CD14-positive monocyte (primary cell): ENCODE measurements at regions not wholly inside any gene's neighbourhood (a gene's known extent, or its start where the extent isn't known, plus 50 kb on each side); places are given as distances from the start of the nearest gene placed in this dataset.

ENCODE experiments used
- DNase-seq, 3 donors: peaks; one replicate each; pipeline ENCODE4 v3.0.0-alpha.2; 2011 to 2022
- H2AFZ ChIP-seq: 2 replicates; pipeline ENCODE4 v1.6.0; 2012; ENCODE audit warnings: mild to moderate bottlenecking, low read depth, low read length, inconsistent platforms; ENCODE audit not compliant: insufficient read depth, poor library complexity, severe bottlenecking
- H3K27ac ChIP-seq, 2 donors: 1 replicate in 1 of 2; 2 replicates in 1 of 2; pipeline ENCODE4 v1.5.1; 2012 to 2013; ENCODE audit warnings: low read length in 2 of 2, control low read depth in 1 of 2, inconsistent platforms in 1 of 2, low read depth in 1 of 2, mild to moderate bottlenecking in 1 of 2
- H3K27me3 ChIP-seq, 2 donors: one replicate each; pipeline versions ENCODE4 v1.6.0 to v1.6.1; 2011 to 2013; ENCODE audit warnings: low read length in 2 of 2; ENCODE audit not compliant: control insufficient read depth in 2 of 2, insufficient read depth in 2 of 2
- H3K36me3 ChIP-seq, 2 donors: replicated peaks in 1 of 2; 1 replicate in 1 of 2; 2 replicates in 1 of 2; pipeline versions ENCODE4 v1.5.1 to v1.6.1; 2012 to 2013; ENCODE audit warnings: low read length in 2 of 2, control low read depth in 1 of 2, inconsistent platforms in 1 of 2, mild to moderate bottlenecking in 1 of 2; ENCODE audit not compliant: insufficient read depth in 2 of 2, control insufficient read depth in 1 of 2
- H3K4me1 ChIP-seq, 2 donors: 1 replicate in 1 of 2; 2 replicates in 1 of 2; pipeline versions ENCODE4 v1.5.1 to v1.6.1; 2012 to 2013; ENCODE audit warnings: low read length in 2 of 2, control low read depth in 1 of 2, inconsistent platforms in 1 of 2, mild to moderate bottlenecking in 1 of 2, moderate library complexity in 1 of 2; ENCODE audit not compliant: insufficient read depth in 2 of 2, control insufficient read depth in 1 of 2
- H3K4me2 ChIP-seq: replicated peaks from 2 replicates; pipeline ENCODE3; 2012; ENCODE audit warnings: low read length, moderate library complexity, mild to moderate bottlenecking; ENCODE audit not compliant: poor library complexity, severe bottlenecking; ENCODE audit errors: extremely low read depth
- H3K4me3 ChIP-seq, 3 experiments: fragments of 200-600 bp in 1 of 3; sonication (generic) in 1 of 3; replicated peaks in 1 of 3; 1 replicate in 2 of 3; 2 replicates in 1 of 3; pipeline ENCODE4 v1.5.1; 2011 to 2013; ENCODE audit warnings: low read length in 3 of 3, mild to moderate bottlenecking in 3 of 3, control low read depth in 2 of 3, low read depth in 2 of 3, inconsistent platforms in 1 of 3, moderate library complexity in 1 of 3
- H3K79me2 ChIP-seq: 2 replicates; pipeline ENCODE4 v1.6.0; 2012; ENCODE audit warnings: mild to moderate bottlenecking, control low read depth, inconsistent platforms, low read length, moderate library complexity; ENCODE audit not compliant: insufficient read depth
- H3K9ac ChIP-seq: 2 replicates; pipeline ENCODE4 v1.6.0; 2017; ENCODE audit warnings: low read length, mild to moderate bottlenecking; ENCODE audit not compliant: insufficient read depth, poor library complexity, severe bottlenecking
- H3K9me3 ChIP-seq, 2 donors: replicated peaks in 1 of 2; 1 replicate in 1 of 2; 2 replicates in 1 of 2; pipeline versions ENCODE4 v1.5.1 to v1.6.1; 2012 to 2013; ENCODE audit warnings: low read length in 2 of 2, control low read depth in 1 of 2; ENCODE audit not compliant: control insufficient read depth in 1 of 2, insufficient read depth in 1 of 2
- H4K20me1 ChIP-seq: 2 replicates; pipeline ENCODE4 v1.6.0; 2012; ENCODE audit warnings: mild to moderate bottlenecking, low read length, control low read depth, moderate library complexity; ENCODE audit not compliant: insufficient read depth
- H3K27ac Mint-ChIP-seq, 7 donors: one replicate each; pipeline ENCODE4 v1.8.0; 2020; ENCODE audit warnings: mild to moderate bottlenecking in 7 of 7, mixed read lengths in 7 of 7, moderate library complexity in 6 of 7, inconsistent platforms in 2 of 7
- H3K27me3 Mint-ChIP-seq, 3 donors: one replicate each; pipeline ENCODE4 v1.8.0; 2021 to 2022; ENCODE audit warnings: low read depth in 3 of 3, mild to moderate bottlenecking in 3 of 3, mixed read lengths in 3 of 3, moderate library complexity in 3 of 3, inconsistent platforms in 1 of 3
- H3K36me3 Mint-ChIP-seq, 2 donors: one replicate each; pipeline ENCODE4 v1.8.0; 2020; ENCODE audit warnings: mixed read lengths in 2 of 2, inconsistent platforms in 1 of 2, mild to moderate bottlenecking in 1 of 2
- H3K4me1 Mint-ChIP-seq: one replicate; pipeline ENCODE4 v1.8.0; 2020; ENCODE audit warnings: mild to moderate bottlenecking, mixed read lengths
- H3K4me3 Mint-ChIP-seq, 2 donors: one replicate each; pipeline ENCODE4 v1.8.0; 2020; ENCODE audit warnings: mild to moderate bottlenecking in 2 of 2, mixed read lengths in 2 of 2, moderate library complexity in 1 of 2
- H3K9me3 Mint-ChIP-seq, 7 donors: one replicate each; pipeline ENCODE4 v1.8.0; 2020 to 2022; ENCODE audit warnings: mixed read lengths in 7 of 7, mild to moderate bottlenecking in 6 of 7, moderate library complexity in 6 of 7, inconsistent platforms in 2 of 7
- WGBS: methylation state at CpG from one replicate; pipeline ENCODE4 v1.1.5; 2013; ENCODE audit warnings: missing lambda C conversion rate; ENCODE audit not compliant: insufficient coverage; 5-methylcytosine and 5-hydroxymethylcytosine counted together
- intact Hi-C, 2 donors: fragments of 100-400 bp; cut with micrococcal nuclease; formaldehyde crosslinking; loops; one replicate each; pipeline versions ENCODE4 v1.15.0 to v1.15.1; 2023
- TF ChIP-seq, protein P1 (sequence below): fragments of 200-600 bp; IDR thresholded peaks from one replicate; pipeline ENCODE4 v1.8.0; 2022; ENCODE audit warnings: antibody characterized with exemption, mild to moderate bottlenecking

DNA sequence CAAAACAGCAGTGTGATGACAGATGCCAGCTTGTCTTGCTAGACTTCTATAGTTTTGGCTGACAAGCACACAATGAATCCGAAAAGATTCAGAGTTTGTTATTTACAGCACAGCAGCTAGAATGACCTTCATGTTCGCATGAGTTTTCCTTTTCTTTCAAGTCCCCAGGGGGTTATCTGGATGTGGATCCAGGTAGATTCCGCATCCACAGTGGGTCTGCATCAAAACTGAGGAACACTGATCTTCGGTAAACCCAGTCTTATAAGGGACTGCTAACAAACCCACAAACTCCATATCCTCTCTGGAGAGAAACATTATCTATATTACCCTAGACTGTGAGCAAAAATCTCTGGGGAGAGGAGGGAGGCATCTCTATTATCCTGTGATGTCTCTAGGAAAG lies 69.0 kb upstream of the DEPDC1 start:
- H3K36me3 Mint-ChIP-seq, result no peaks in the 10 kb centered on the region
- intact Hi-C loops, result no loop called here
- Histone ChIP-seq H3K4me2 (no peak overlapping the region), H3K4me3 (no peak overlapping the region), H3K27me3 (no peaks in the 10 kb centered on the region), H3K27ac (no peak overlapping the region), H2AFZ (no peak overlapping the region), H3K4me1 (no peaks in the 10 kb centered on the region), H3K9ac (no peak overlapping the region), H3K79me2 (no peaks in the 10 kb centered on the region), H3K36me3 (no peaks in the 10 kb centered on the region), H4K20me1 (no peaks in the 10 kb centered on the region), H3K9me3 (no peaks in the 10 kb centered on the region)
- no peak overlapping the region for H3K4me3 Mint-ChIP-seq
- DNase-seq, result no peak
- H3K27ac Mint-ChIP-seq, result no peak overlapping the region
- WGBS, result 75% methylated on average over 1 of the region's 4 CpGs
- peaks cover 0 to 4% (median 0%) of the 10 kb centered on the region in 7 donors for H3K9me3 Mint-ChIP-seq
- TF ChIP-seq, protein P1, sequence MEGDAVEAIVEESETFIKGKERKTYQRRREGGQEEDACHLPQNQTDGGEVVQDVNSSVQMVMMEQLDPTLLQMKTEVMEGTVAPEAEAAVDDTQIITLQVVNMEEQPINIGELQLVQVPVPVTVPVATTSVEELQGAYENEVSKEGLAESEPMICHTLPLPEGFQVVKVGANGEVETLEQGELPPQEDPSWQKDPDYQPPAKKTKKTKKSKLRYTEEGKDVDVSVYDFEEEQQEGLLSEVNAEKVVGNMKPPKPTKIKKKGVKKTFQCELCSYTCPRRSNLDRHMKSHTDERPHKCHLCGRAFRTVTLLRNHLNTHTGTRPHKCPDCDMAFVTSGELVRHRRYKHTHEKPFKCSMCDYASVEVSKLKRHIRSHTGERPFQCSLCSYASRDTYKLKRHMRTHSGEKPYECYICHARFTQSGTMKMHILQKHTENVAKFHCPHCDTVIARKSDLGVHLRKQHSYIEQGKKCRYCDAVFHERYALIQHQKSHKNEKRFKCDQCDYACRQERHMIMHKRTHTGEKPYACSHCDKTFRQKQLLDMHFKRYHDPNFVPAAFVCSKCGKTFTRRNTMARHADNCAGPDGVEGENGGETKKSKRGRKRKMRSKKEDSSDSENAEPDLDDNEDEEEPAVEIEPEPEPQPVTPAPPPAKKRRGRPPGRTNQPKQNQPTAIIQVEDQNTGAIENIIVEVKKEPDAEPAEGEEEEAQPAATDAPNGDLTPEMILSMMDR, result no peak
- H3K4me1 Mint-ChIP-seq, result no peaks in the 10 kb centered on the region
- no peaks in the 10 kb centered on the region for H3K27me3 Mint-ChIP-seq

DNA sequence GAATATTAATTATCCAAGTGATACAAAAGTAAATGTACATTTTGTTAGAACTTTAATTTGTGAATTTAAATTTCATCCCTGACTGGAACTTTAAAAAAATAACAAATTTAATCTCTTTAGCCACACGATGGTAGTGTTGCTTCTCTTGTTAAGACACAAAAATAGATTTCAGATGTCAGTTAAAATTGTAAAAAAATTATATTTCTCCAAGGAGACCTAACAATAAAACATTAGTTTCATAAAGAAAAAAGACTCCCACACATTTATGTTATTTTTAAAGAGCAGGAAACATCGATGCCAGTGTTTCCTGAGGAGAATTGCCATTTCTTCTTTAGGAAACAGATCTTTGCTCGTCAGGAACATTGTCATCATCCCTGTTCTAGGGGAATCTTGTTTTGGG lies 74.0 kb upstream of the DEPDC1 start:
- H3K36me3 Mint-ChIP-seq, result no peaks in the 10 kb centered on the region
- Histone ChIP-seq H3K4me3 (no peak overlapping the region), H3K4me2 (no peak overlapping the region), H3K4me1 (no peaks in the 10 kb centered on the region), H3K9ac (no peak overlapping the region), H3K9me3 (peaks cover under 1 to 2% of the 10 kb centered on the region in 2 donors), H4K20me1 (no peaks in the 10 kb centered on the region), H3K27me3 (no peaks in the 10 kb centered on the region), H2AFZ (no peak overlapping the region), H3K36me3 (no peaks in the 10 kb centered on the region), H3K79me2 (no peaks in the 10 kb centered on the region), H3K27ac (no peak overlapping the region)
- peaks cover 0 to 3% (median 0%) of the 10 kb centered on the region in 7 donors for H3K9me3 Mint-ChIP-seq
- intact Hi-C loops, result no loop called here
- H3K4me3 Mint-ChIP-seq, result no peak overlapping the region
- peaks cover 0 to 2% (median 0%) of the 10 kb centered on the region in 3 donors for H3K27me3 Mint-ChIP-seq
- WGBS, result no CpG with 5 or more reads among the region's 3 CpGs
- TF ChIP-seq, protein P1, result no peak
- DNase-seq, result no peak
- no peaks in the 10 kb centered on the region for H3K4me1 Mint-ChIP-seq
- no peak overlapping the region for H3K27ac Mint-ChIP-seq
